Stimulated activated CD4-positive, alpha-beta T cell treated with anti-CD3 and anti-CD28 coated beads, TNF-alpha, amount 100 ng/mL, for 24 hours (primary cell): ENCODE measurements at regions not wholly inside any gene's neighbourhood (a gene's known extent, or its start where the extent isn't known, plus 50 kb on each side); places are given as distances from the start of the nearest gene placed in this dataset.
"Not testable (repeated sequence)": the region's sequence is repeated elsewhere in the genome, so short reads cannot be mapped to it uniquely, and the experiment has no call there.

Experiments
- DNase-seq, 3 experiments: peaks; one replicate each; pipeline ENCODE4 v3.0.0-alpha.2; 2020; ENCODE audit warnings: low read depth in 3 of 3

DNA sequence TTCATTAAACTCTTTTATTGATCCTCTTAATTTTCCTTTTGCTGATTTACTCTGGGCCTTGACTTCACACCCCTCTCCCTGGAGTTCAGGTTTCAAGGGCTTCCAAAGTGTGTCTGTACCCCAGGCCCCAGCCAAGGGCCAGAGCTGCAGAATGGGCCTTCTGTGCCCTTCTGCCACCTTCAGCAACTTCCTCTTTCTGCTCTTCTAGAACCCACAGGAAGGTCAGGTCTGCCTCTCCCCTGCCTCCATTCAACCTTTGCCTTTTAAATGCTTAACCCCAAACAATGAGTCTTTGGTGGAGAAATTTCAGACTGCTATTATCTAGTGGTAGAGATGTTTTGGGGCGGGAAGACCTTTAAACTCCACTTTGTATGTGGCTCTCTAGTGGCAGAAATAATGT, 63.1 kb downstream of the TSN start:
- no peak for DNase-seq

DNA sequence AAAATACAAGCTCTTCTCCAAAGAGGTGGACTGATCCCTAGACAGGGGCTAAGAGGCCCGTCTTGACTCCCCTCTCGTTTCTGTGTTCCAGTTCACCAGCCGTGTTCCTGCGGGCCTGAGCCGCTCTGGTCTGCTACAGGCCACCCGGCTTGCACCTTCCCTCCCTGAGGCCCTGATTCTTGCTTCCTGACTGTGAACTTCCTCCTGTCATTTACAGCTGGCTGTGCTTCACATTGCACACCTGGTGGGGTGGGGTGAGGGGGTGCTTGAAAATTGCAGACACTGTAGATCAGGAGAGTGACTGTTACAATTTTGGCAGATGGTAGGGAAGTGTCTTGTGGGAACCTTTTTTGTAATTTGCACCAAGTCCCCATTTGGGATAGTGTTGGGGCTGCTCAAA, 64.4 kb downstream of the TSN start:
- DNase-seq: no peak

DNA sequence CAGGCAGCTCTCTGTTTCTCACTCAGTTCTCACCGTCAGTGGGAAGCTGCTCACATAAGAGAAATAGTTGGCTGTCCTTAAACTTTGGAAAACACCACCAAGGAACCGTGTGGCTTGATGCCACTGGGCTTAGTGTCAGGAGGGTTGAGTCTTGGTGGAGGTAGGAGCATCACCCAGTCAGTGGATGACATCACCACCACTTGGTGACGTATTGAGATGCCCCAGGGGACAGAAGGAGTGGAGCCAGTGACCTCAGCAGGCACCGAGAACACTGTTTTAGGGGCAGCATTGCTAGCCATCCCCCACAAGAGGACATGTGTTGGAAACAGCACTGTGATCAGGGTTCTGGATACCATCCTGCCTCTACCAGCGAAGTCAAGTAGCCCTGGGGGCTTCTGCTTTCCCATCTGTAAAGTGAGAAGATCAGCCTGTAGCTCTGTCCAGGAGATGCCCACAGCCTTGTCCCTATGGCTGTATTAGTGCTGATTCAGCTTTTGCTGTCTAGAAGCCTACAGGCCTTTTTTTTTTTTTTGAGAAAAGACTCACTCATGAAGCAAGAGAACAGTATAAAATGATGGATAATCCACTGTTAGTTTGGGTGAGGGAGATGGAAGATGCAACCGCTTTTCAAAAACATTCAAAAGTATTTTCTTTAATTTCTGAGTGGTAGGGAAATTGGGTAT, 66.2 kb downstream of the TSN start:
- DNase-seq: no peak

DNA sequence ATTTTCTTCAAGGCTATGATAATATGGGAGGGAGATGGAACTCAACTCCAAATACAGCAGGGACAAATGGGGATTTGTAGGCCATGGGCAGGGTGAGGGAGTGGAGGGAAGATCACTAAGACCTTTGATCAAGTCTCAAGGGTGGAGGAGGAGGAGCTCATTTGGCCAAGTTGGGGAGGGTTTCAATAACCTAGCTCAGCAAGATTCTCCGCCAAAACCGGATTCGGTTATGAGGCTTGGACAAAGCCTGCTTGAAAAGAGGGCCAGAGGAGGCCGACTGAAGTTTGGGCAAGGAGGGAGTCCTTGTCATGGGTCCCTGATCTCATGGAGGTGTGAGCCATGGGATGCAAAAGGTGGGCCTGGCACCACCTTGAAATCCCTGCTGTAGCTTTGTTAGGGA, 68.8 kb downstream of the TSN start:
- DNase-seq: no peak

DNA sequence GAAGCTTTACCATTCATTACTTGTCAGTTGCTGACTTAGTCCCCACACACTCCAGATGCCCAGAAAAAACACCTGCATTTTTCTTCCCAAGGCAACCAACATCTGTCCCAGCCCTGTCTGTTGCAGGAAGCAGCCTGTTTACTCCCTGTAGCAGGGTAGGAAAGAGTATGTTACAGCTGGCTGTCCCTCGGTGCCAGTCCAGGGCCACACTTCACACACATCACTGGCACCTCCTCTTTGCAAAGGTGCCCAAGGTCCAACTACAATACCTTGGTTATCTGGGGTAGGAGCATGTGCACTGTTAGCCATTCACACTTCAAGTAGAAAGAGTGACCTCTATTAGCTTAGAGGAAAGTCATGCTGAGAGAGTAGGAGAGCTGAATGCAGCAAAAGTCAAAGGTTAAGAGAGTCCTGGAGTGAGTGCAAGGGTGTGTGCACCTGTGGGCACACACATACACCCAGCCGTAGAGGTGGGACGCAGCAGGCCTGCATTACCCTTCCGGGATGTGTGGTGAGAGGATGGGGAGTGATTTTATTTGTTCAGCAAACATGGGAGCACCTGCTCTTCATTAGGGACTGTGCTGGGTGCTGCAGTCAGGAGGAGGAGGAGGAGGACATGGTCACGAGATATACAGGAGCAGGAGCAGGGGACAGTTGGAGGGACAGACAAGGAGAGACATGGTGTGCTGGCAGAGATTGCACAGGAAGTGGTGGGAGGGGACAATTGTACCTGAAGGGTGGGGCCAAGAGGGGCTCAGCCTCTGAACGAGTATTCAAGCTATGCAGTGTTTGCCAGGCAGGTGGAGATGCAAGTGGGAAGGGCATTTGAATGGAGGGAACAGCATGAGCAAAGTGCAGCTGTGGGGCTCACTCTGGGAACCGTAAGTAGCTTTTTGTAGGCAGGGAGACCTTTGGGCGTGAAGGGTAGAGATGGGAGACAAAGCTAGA, 69.8 kb downstream of the TSN start:
- DNase-seq: no peak

DNA sequence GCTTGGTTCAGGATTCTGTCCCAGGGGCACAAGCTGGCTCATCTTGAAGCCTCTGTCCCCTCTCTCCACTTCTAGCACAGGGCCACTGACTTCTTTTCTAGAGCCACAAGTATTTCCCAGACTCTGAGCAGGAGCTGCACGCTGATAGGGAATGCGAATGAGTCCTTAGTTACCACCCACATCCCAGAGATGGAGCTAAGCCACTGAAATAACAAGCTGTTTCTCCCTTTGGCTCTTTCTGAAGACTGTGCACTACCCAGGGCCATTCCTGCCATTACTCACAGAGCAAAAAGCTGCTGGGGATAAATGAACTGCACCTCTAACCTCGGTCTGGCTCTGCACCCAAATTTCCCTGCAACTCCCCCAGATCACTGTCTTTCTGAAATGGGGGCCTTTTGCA, 70.6 kb downstream of the TSN start:
- DNase-seq: no peak

DNA sequence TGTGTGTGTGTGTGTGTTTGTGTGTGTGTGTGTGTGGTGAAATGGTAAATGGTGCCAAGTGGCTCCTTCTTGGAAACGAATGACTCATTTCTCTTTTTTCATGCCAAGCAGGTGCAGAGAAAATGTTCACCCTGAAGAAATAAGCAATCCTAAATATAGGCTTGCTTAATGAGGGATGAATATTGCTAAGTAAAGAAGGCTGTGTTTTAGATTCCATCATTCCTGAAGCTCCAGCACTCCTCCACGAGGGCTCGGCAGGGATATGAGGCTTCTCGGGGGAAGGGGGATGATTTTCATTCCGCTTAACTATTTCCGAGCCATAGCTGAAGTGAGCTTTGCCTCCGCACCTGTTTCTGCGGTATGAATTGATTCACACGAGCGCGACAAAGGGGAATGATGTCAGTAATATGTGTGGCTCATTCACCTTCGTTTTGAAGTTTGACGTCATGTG, 72.9 kb downstream of the TSN start:
- DNase-seq: no peak

DNA sequence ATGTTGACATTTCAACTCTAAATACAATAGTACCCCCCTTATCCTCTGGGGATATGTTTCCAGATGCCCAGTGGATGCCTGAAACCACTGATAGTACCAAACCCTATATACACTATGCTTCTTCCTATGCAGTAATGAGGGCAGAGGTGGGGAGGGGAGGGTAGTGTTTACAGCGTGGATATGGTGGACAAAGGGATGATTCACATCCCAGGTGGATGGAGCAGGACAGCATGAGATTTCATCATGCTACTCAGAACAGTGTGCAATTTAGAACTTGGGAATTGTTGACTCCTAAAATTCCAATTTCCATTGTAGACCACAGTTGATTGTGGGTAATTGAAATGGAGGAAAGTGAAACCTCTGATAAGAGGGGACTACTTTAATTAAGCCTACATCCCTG, 75.4 kb downstream of the TSN start:
- DNase-seq: no peak

DNA sequence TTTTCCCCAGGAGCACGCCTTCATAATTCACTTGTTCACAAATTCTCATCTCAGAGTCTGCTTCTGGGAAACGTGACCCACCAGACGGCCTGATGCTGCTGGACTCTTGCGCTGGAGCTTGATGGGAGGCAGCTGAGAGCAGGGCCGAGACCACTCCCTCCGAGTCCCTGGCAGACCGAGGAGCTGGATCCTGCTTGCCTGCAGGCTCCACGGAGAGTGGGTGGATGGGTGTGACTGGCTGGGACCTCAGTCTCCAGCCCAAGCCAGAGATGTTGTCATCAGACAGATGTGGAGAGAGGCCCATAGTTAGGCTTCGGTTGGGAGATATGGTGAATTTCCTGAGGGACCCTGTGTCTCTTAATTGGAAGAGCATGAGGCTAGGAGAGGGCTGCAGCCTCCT, 76.4 kb downstream of the TSN start:
- DNase-seq: no peak

DNA sequence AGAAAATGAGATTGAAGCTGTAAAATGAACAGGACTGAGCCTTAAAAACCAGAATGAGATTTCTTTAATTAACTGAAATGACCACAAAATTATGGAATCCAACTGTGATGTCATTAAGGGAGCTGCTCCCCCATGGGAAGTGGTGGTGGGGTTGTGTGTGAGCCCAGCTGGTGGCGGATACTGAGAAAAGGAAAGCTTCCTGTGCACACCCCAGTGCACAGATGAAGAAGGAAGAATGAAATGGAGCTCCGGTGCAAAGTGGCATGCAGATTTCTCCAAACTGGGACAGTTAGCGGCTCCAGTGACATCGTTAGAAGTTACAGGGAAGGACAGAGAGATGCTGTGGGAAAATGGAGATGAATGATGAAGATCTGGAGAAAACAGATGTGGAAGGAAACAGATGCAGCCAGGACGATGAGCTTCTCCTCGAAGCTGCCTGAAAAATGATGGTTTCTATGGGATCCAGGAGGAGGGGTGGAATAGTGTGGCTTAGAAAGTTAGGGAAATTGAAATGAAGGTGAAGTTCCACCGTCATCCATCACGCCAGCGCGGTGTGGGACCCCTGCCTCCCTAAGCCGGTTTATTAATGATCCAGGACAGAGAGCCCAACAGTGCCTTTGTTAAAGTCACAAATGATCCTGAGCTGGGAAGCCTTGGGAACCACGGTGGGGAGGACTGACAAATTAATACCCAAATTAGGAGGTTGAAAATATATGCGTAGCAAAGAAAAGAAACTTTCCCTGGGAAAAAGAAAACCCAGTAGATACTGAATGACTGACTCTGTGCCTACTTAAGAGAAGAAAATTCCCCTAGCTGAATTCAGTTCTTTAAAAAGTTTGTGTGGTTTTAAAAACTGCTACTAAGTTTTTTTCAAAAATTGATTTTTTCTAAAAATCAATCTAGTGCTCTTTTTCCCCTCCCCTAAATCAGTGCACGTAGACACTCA, 77.2 kb downstream of the TSN start:
- DNase-seq: no peak

DNA sequence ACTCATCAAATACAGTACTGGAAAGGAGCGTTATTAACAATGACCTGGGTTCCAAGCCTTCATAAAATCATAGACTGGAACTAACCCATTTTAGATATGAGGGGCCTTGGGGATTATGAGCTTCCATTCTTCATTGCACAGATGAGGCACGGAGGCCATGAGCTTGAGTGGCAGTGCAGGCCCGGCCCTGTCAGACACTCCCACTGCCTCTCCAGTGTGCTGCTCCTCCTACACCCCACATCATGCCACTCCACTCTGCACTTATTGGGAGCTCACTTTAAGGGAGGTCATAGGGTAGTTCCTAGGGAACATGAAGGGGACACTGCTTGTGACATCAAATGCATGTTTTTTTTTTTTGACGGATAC, 77.9 kb downstream of the TSN start:
- DNase-seq: no peak

DNA sequence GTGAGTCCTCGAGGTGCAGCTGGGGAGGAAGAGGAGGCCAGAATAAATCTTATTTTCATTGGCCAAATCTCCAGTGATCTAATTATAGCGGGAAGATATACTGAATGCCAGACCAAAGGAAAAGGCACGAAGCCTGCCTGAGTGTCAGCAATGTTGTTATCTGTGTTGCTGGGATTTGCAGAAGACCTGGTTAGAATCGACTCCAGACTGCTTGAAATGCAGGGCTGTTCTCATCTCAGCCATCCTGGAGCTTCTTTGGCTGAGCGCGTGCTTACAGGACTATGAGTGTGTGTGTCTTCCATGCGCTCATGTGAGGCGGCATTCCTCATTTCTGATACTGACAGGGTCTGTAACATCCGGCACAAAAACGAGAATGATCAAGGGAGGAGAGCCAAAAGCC, 81.2 kb downstream of the TSN start:
- DNase-seq: no peak

DNA sequence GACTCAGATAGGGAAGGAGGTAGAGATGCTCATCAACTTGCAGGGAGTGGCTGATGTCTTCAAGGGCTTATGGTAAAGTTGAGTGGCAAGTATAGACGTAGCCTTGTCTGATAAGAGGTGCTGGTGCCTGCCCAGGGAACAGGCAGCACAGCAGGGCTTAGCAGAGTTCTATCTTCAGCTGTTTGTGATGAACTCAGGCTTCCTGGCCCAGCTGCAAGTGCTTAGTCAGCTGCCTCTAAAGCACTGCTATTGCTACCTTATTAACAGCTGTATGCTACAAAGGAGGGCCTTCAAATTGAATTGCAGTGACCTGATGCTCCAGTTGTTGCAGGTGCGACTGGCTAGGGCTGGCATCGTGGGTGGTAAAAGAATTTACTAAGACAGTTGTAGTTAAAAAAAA, 82.1 kb downstream of the TSN start:
- DNase-seq: no peak

DNA sequence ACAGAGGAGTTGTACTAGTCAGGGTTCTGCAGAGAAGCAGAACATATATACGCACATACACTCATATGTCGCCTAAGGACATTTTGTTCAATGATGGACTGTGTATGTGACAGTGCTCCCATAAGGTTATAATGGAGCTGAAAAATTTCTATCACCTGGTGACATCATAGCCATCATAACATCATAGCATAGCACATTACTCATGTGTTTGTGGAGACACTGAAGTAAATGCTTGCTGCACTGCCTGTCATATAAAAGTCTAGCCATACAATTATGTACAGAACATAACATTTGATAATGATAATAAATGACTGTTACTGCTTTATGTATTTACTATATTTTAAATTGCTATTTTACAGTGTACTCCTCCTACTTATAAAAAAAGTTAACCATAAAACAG, 83.1 kb downstream of the TSN start:
- DNase-seq: no peak

DNA sequence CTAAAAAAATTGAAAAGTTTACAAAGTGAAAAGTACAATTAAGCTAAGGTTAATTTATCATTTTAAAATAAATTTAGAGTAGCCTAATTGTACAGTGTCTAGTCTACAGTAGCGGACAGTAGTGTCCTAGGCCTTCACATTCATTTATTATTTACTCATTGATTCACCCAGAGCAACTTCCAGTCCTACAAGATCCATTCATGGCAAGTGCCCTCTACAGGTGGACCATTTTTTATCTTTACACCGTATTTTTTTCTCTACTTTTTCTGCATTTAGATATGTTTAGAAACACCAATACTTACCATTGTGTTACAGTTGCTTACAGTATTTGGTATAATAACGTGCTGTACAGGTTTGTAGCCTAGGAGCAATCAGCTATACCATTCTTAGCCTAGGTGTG, 84.1 kb downstream of the TSN start:
- no peak for DNase-seq

DNA sequence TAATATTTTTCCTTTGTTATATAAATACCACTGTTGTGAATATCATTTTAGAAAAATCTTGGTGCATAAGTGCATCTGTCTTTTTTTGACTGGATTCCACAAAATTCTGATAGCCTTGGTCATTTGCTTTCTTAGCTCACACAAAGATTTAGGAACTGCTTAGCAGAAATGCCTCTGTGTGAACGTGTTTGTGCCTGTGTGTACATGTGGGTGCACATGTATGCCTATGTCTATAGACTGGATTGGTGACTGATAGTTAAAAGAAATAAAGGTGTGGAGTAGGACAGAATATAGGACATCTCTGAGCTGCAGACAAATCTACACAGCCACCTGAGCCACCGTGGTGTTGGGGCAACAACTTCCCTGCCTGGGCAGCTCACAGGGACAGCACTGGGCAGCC, 93.8 kb downstream of the TSN start:
- no peak for DNase-seq

DNA sequence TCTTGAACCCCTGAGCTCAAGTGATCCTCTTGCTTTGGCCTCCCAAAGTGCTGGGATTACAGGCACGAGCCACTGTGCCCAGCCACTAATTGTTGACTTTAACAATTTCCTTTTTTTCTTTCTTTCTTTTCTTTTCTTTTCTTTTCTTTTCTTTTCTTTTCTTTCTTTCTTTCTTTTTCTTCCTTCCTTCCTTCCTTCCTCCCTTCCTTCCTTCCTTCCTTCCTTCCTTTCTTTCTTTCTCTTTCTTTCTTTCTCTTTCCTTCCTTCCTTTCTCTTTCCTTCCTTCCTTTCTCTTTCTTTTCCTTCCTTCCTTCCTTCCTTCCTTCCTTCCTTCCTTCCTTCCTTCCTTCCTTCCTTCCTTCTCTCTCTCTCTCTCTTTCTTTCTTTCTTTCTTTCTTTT, 97.7 kb downstream of the TSN start:
- not testable (repeated sequence) for DNase-seq

DNA sequence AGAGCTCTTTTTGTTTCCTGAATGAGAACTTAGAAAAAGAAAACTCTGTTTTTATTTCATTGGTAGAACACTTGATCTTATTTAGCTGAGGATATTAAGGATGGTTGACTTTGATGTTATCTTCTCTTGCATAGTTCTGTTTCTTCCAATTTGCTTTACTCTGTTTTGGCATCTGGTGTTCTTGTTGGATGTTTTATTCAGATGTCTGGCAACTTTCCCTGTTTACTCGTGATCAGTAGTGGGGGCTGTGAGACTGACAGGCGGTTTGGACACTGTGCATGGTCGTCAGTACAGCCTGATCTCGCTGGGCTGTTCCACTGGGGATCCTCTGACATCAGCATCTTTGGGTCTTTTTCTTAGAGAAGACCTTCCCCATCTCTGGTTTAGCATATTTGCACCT, 100.1 kb downstream of the TSN start:
- DNase-seq: no peak

DNA sequence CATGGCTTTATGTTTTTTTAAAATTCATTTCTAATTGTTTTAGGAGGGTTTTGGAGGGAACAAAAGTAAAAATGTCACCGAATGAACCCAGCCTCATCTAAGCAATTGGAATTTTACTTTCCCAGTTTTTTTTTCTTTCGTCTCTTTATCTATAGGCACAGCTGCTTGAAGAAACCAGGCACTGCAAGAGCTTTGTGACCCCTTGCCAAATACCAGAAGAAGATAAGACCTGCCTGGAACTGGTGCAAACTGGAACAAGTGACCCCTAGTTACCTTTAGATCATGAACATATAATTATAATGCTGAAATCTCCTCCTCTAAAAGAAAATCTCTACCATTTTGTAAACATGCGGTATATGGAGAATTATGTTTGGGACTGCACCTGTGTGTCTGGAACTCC, 100.9 kb downstream of the TSN start:
- DNase-seq: no peak

DNA sequence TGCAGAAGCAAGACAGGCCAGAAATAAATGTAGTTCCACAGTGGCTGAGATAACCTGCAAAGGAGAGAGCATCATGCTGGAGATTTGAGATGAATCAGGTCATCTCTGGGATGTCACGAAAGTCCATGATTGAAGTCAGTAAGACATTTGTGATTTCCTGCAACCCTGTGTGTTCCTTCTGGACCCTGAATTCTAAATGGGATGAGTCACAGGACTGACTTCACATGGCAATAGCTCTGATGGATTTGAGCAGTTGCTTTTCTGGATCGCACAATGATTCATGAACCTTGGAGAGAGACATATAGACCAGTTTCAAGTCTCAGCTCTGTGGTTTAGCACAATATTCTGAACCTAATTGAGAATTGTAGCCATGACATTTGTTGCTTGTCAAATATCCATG, 102.9 kb downstream of the TSN start:
- no peak for DNase-seq

DNA sequence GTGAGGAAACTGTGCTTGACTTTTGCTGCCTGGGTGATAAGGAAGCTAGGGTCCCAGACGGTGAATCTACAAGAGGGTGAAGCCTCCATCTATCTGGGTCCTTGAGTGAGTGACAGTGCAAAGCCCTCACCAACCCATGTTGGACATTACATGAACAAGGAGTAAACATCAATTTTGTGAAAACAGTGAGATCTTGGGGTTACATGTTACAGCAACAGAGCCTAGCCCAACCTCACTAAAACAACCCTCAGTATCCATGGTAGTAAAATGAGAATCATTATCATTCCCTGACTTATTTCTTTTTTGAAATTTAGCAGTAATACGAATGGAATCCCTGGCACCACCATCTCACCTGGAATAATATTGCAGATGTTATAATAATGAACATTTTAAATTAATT, 103.4 kb downstream of the TSN start:
- no peak for DNase-seq

DNA sequence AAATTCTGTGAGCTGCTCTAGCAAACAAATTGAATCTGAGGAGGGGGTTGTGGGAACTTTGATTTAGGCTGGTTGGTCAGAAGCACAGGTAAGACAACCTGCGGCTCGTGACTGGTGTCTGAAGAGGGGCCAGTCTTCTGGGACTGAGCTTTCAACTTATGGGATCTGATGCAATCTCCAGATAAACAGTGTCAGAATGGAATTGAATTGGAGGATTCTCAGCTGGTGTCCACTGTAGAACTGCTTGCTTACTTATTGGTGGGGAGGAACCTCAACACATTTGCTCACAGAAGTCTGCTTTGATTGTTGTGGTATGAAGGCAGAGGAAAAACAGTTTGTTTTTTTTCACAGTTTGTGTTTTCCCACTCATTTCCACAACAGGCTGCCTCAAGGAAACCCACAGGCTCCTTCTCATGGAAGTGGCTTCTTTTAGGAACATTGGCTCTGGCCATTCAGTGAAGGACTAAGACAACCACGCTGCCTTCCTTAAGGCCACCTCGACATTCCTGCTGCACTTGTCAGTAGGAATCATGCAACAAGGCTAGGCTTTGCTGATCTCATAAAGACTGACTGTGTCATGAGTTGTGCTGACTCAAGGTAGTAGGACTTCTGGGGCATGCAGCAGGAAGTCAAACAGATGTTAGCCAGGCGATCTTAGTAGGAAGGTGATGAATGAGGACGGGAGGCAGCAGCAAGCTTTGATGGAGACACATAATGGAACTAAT, 104.7 kb downstream of the TSN start:
- no peak for DNase-seq
